Prostate gland (tissue), 2 donors: ENCODE measurements at regions not wholly inside any gene's neighbourhood (a gene's known extent, or its start where the extent isn't known, plus 50 kb on each side); places are given as distances from the start of the nearest gene placed in this dataset.

Source experiments
- POLR2AphosphoS5 ChIP-seq: sonication (generic); formaldehyde crosslinking; IDR thresholded peaks from one replicate; pipeline ENCODE4 v1.6.1; 2017; ENCODE audit warnings: antibody characterized with exemption
- TF ChIP-seq, protein P1 (sequence below), 4 experiments: fragments of 200-600 bp in 2 of 4; fragments of 450-650 bp in 2 of 4; sonication (generic) in 2 of 4; IDR thresholded peaks; 1 replicate in 3 of 4; 2 replicates in 1 of 4; pipeline ENCODE4 v1.5.1; 2016 to 2019; ENCODE audit warnings: antibody characterized with exemption in 4 of 4, mild to moderate bottlenecking in 2 of 4, moderate library complexity in 2 of 4

GRCh38 chr12:90151491-90152015 is 442.9 kb upstream of the ATP2B1 start:
- TF ChIP-seq, protein P1, sequence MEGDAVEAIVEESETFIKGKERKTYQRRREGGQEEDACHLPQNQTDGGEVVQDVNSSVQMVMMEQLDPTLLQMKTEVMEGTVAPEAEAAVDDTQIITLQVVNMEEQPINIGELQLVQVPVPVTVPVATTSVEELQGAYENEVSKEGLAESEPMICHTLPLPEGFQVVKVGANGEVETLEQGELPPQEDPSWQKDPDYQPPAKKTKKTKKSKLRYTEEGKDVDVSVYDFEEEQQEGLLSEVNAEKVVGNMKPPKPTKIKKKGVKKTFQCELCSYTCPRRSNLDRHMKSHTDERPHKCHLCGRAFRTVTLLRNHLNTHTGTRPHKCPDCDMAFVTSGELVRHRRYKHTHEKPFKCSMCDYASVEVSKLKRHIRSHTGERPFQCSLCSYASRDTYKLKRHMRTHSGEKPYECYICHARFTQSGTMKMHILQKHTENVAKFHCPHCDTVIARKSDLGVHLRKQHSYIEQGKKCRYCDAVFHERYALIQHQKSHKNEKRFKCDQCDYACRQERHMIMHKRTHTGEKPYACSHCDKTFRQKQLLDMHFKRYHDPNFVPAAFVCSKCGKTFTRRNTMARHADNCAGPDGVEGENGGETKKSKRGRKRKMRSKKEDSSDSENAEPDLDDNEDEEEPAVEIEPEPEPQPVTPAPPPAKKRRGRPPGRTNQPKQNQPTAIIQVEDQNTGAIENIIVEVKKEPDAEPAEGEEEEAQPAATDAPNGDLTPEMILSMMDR (IDR thresholded peaks at IDR 0.05): no peak
- TF ChIP-seq POLR2AphosphoS5: no peak
